Peyer's patch (tissue), 4 donors: ENCODE measurements at regions not wholly inside any gene's neighbourhood (a gene's known extent, or its start where the extent isn't known, plus 50 kb on each side); places are given as distances from the start of the nearest gene placed in this dataset.
A peak's percentile ranks its signal among the peaks of the same experiment; 100 is the strongest.

Experiments used
- POLR2A ChIP-seq, 2 donors: fragments of 450-650 bp; IDR thresholded peaks; one replicate each; pipeline ENCODE4 v1.5.1; 2017; ENCODE audit warnings: antibody characterized with exemption in 2 of 2, mild to moderate bottlenecking in 2 of 2, moderate library complexity in 2 of 2
- TF ChIP-seq, protein P1 (sequence below), 6 experiments: fragments of 450-650 bp in 4 of 6; fragments of 200-600 bp in 2 of 6; sonication (generic) in 1 of 6; IDR thresholded peaks; one replicate each; pipeline ENCODE4 v1.5.1; 2017 to 2019; ENCODE audit warnings: antibody characterized with exemption in 6 of 6, mild to moderate bottlenecking in 3 of 6, moderate library complexity in 1 of 6

DNA sequence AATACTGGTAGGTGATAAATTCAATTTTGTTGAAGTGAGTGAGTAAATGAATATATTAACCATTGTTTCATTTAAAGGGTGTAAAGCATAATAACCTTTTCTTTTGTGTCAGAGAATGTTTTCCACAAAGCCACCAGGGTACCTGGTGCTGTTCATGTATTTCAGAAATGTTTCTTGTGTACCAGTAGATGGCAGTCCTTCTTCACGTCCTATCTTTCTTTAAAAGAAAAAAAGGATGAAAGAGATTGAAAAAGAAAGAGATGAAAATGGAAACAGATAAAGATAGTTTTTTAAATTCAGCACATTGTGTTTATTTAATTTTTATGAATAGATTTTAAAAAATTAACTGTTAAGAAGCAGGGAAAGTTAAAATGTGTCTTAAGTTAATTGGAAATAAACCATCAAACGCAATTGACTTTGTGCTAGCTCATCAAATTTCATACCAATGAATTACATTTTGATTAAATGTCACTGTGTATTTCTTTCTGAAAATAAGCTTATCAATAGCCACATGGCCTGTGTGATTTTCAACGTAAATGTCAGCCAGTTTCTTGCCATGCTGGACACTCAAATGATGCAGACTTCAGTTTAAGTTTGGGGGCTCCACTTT lies 65.5 kb upstream of the CHORDC1 start:
- TF ChIP-seq, protein P1, sequence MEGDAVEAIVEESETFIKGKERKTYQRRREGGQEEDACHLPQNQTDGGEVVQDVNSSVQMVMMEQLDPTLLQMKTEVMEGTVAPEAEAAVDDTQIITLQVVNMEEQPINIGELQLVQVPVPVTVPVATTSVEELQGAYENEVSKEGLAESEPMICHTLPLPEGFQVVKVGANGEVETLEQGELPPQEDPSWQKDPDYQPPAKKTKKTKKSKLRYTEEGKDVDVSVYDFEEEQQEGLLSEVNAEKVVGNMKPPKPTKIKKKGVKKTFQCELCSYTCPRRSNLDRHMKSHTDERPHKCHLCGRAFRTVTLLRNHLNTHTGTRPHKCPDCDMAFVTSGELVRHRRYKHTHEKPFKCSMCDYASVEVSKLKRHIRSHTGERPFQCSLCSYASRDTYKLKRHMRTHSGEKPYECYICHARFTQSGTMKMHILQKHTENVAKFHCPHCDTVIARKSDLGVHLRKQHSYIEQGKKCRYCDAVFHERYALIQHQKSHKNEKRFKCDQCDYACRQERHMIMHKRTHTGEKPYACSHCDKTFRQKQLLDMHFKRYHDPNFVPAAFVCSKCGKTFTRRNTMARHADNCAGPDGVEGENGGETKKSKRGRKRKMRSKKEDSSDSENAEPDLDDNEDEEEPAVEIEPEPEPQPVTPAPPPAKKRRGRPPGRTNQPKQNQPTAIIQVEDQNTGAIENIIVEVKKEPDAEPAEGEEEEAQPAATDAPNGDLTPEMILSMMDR (IDR thresholded peaks at IDR 0.05), result peak in 2 of 6 experiments; percentile 16 to 17
- TF ChIP-seq POLR2A (IDR thresholded peaks at IDR 0.05), result no peak
